H9 (cell line): ENCODE measurements at regions not wholly inside any gene's neighbourhood (a gene's known extent, or its start where the extent isn't known, plus 50 kb on each side); places are given as distances from the start of the nearest gene placed in this dataset.

Experiments used
- DNase-seq: peaks from one replicate; pipeline ENCODE4 v3.0.0-alpha.2; 2017
- H2AFZ ChIP-seq: one replicate; pipeline ENCODE4 v1.6.1; 2013; ENCODE audit warnings: mild to moderate bottlenecking, low read length, control low read depth, moderate library complexity
- H2AK5ac ChIP-seq: 2 replicates; pipeline ENCODE4 v1.6.1; 2013; ENCODE audit warnings: low read length, control low read depth, mixed read lengths; ENCODE audit not compliant: insufficient read length
- H2BK120ac ChIP-seq: one replicate; pipeline ENCODE4 v1.6.1; 2013; ENCODE audit warnings: low read depth, mild to moderate bottlenecking, low read length, control low read depth, inconsistent platforms; ENCODE audit not compliant: poor library complexity, severe bottlenecking
- H2BK12ac ChIP-seq: 2 replicates; pipeline ENCODE4 v1.6.1; 2013; ENCODE audit warnings: low read length, control low read depth, mixed read lengths, low read depth; ENCODE audit not compliant: insufficient read length
- H2BK15ac ChIP-seq: 2 replicates; pipeline ENCODE4 v1.6.1; 2013; ENCODE audit warnings: low read depth, low read length, control low read depth
- H2BK20ac ChIP-seq: one replicate; pipeline ENCODE4 v1.6.1; 2013; ENCODE audit warnings: low read depth, mild to moderate bottlenecking, low read length, control low read depth, inconsistent platforms; ENCODE audit not compliant: poor library complexity, severe bottlenecking
- H2BK5ac ChIP-seq: 2 replicates; pipeline ENCODE4 v1.6.1; 2013; ENCODE audit warnings: low read length, control low read depth, mixed read lengths; ENCODE audit not compliant: insufficient read length
- H3K14ac ChIP-seq: 2 replicates; pipeline ENCODE4 v1.6.1; 2013; ENCODE audit warnings: low read length, control low read depth; ENCODE audit not compliant: insufficient read depth
- H3K18ac ChIP-seq: 2 replicates; pipeline ENCODE4 v1.6.1; 2013; ENCODE audit warnings: low read depth, mild to moderate bottlenecking, mixed read lengths, low read length, control low read depth; ENCODE audit not compliant: insufficient read length
- H3K23ac ChIP-seq: 2 replicates; pipeline ENCODE4 v1.6.1; 2013; ENCODE audit warnings: low read length, control low read depth, mixed read lengths, low read depth; ENCODE audit not compliant: insufficient read length
- H3K23me2 ChIP-seq: 2 replicates; pipeline ENCODE4 v1.6.1; 2013; ENCODE audit warnings: low read depth, mild to moderate bottlenecking, mixed read lengths, low read length, control low read depth; ENCODE audit not compliant: insufficient read length, poor library complexity, severe bottlenecking
- H3K27ac ChIP-seq: 2 replicates; pipeline ENCODE4 v1.5.1; 2013; ENCODE audit warnings: low read length, control low read depth, mixed read lengths, low read depth; ENCODE audit not compliant: insufficient read length
- H3K27me3 ChIP-seq: 2 replicates; pipeline ENCODE4 v1.6.1; 2013; ENCODE audit warnings: low read length, control low read depth, inconsistent platforms; ENCODE audit not compliant: insufficient read depth
- H3K4ac ChIP-seq: 2 replicates; pipeline ENCODE4 v1.6.1; 2013; ENCODE audit warnings: low read depth, mild to moderate bottlenecking, control low read depth, inconsistent platforms, low read length, moderate library complexity
- H3K4me1 ChIP-seq: 2 replicates; pipeline ENCODE4 v1.6.1; 2013; ENCODE audit warnings: low read length, control low read depth, inconsistent platforms; ENCODE audit not compliant: insufficient read depth
- H3K4me2 ChIP-seq: 2 replicates; pipeline ENCODE4 v1.6.1; 2013; ENCODE audit warnings: low read length, control low read depth, mixed read lengths; ENCODE audit not compliant: insufficient read length, insufficient read depth
- H3K56ac ChIP-seq: 2 replicates; pipeline ENCODE4 v1.6.1; 2013; ENCODE audit warnings: low read depth, mild to moderate bottlenecking, mixed read lengths, low read length, control low read depth; ENCODE audit not compliant: insufficient read length
- H3K79me1 ChIP-seq: 2 replicates; pipeline ENCODE4 v1.6.1; 2013; ENCODE audit warnings: low read depth, mild to moderate bottlenecking, moderate library complexity, low read length, control low read depth, inconsistent platforms; ENCODE audit not compliant: insufficient read depth, poor library complexity, severe bottlenecking
- H3K79me2 ChIP-seq: 2 replicates; pipeline ENCODE4 v1.6.1; 2013; ENCODE audit warnings: low read length, control low read depth, inconsistent platforms; ENCODE audit not compliant: insufficient read depth
- H3K9ac ChIP-seq: 2 replicates; pipeline ENCODE4 v1.6.1; 2013; ENCODE audit warnings: low read length, control low read depth, mixed read lengths; ENCODE audit not compliant: insufficient read length; ENCODE audit errors: extremely low read depth
- H3K9me3 ChIP-seq: one replicate; pipeline ENCODE4 v1.6.1; 2013; ENCODE audit warnings: low read depth, low read length, inconsistent platforms; ENCODE audit not compliant: control insufficient read depth
- H3T11ph ChIP-seq: one replicate; pipeline ENCODE4 v1.6.1; 2013; ENCODE audit warnings: mild to moderate bottlenecking, low read length, control low read depth, inconsistent platforms
- H4K20me1 ChIP-seq: one replicate; pipeline ENCODE4 v1.6.1; 2013; ENCODE audit not compliant: control insufficient read depth, insufficient read length, insufficient read depth
- H4K5ac ChIP-seq: 2 replicates; pipeline ENCODE4 v1.6.1; 2013; ENCODE audit warnings: low read depth, mild to moderate bottlenecking, mixed read lengths, low read length, control low read depth; ENCODE audit not compliant: insufficient read length
- H4K8ac ChIP-seq: replicated peaks from 2 replicates; pipeline ENCODE4 v1.6.1; 2013; ENCODE audit warnings: low read length, control low read depth, mixed read lengths, low read depth; ENCODE audit not compliant: insufficient read length
- H4K91ac ChIP-seq: 2 replicates; pipeline ENCODE4 v1.6.1; 2013; ENCODE audit warnings: low read depth, mild to moderate bottlenecking, moderate library complexity, mixed read lengths, low read length, control low read depth; ENCODE audit not compliant: insufficient read length
- H3K27ac Mint-ChIP-seq, 3 experiments: 2 replicates in 2 of 3; 3 replicates in 1 of 3; pipeline ENCODE4 v1.8.0; 2020 to 2021; ENCODE audit warnings: mixed read lengths in 3 of 3, mild to moderate bottlenecking in 1 of 3, moderate library complexity in 1 of 3
- H3K27me3 Mint-ChIP-seq: 2 replicates; pipeline ENCODE4 v1.8.0; 2021; ENCODE audit warnings: low read depth, mild to moderate bottlenecking, moderate library complexity, mixed read lengths
- H3K36me3 Mint-ChIP-seq, 3 experiments: 2 replicates in 2 of 3; 3 replicates in 1 of 3; pipeline ENCODE4 v1.8.0; 2020 to 2021; ENCODE audit warnings: low read depth in 3 of 3, mixed read lengths in 3 of 3; ENCODE audit not compliant: insufficient read depth in 1 of 3
- H3K4me1 Mint-ChIP-seq, 2 experiments: 2 replicates each; pipeline ENCODE4 v1.8.0; 2020; ENCODE audit warnings: mixed read lengths in 2 of 2
- H3K4me3 Mint-ChIP-seq, 2 experiments: 2 replicates in 1 of 2; 3 replicates in 1 of 2; pipeline ENCODE4 v1.8.0; 2020 to 2021; ENCODE audit warnings: mild to moderate bottlenecking in 2 of 2, mixed read lengths in 2 of 2, moderate library complexity in 1 of 2
- H3K9me3 Mint-ChIP-seq, 2 experiments: 2 replicates in 1 of 2; 3 replicates in 1 of 2; pipeline ENCODE4 v1.8.0; 2020; ENCODE audit warnings: mild to moderate bottlenecking in 2 of 2, mixed read lengths in 2 of 2, moderate library complexity in 1 of 2
- CTCF ChIP-seq: fragments of 200-600 bp; sonication (generic); conservative IDR thresholded peaks from 3 replicates; pipeline ENCODE4 v1.8.0; 2021; ENCODE audit warnings: antibody characterized with exemption, mild to moderate bottlenecking
- WGBS: extraction: QIAGEN DNeasy Blood & Tissue Kit; methylation state at CpG from one replicate; pipeline ENCODE4 v1.1.7; 2013; ENCODE audit warnings: missing lambda C conversion rate, low lambda C conversion rate, mixed read lengths; ENCODE audit not compliant: insufficient read length; ENCODE audit errors: extremely low coverage; 5-methylcytosine and 5-hydroxymethylcytosine counted together

DNA sequence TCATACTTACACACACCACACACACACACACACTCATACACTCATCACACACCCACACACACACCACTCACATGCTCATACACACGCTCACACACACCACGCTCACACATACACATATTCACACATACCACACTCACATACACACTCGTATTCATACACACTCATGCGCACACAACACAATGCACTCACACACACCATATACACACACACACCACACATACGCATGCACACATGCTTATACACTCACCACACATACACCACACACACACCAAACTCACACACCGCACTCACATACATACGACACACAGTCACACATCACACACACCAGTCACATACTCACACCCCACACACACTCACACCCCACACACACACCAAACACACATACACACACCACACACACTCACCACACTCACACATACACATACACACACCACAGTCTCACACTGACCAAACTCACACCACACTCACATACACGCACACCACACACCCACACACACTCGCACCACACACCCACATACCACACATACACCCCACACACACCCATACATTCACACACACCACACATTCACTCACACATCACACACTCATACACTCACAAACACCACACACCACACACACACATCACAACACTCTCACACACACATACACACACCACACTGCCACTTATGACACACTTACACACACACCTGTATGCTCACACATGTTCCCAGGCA, 88.9 kb downstream of the IRX5 start:
- H3K27me3 ChIP-seq, result no peaks in the 10 kb centered on the region
- H3K23me2 ChIP-seq, result peaks cover 4% of the 10 kb centered on the region
- H4K20me1 ChIP-seq, result no peaks in the 10 kb centered on the region
- 100% methylated on average over 9 of the region's 9 CpGs for WGBS
- TF ChIP-seq CTCF, result no peak
- no peak overlapping the region for H2BK20ac ChIP-seq
- no peak overlapping the region for H3T11ph ChIP-seq
- no peak overlapping the region for H3K4me2 ChIP-seq
- H3K9ac ChIP-seq, result no peak overlapping the region
- H4K91ac ChIP-seq, result no peak overlapping the region
- H3K56ac ChIP-seq, result peak overlapping the region; percentile 0
- Mint-ChIP-seq H3K27me3 (peaks cover 21% of the 10 kb centered on the region), H3K9me3 (peaks cover 16 to 17% of the 10 kb centered on the region in 2 experiments), H3K4me3 (no peak overlapping the region), H3K36me3 (peaks cover 0 to 18% (median 3%) of the 10 kb centered on the region in 3 experiments; a peak in 4 of 7 replicates), H3K4me1 (peaks cover 7 to 10% of the 10 kb centered on the region in 2 experiments), H3K27ac (no peak overlapping the region)
- H3K23ac ChIP-seq, result no peak overlapping the region
- no peak overlapping the region for H2BK12ac ChIP-seq
- H3K27ac ChIP-seq, result no peak overlapping the region
- H3K14ac ChIP-seq, result no peak overlapping the region
- peak overlapping the region; percentile 72 for H4K8ac ChIP-seq
- H3K4ac ChIP-seq, result no peak overlapping the region
- H3K79me1 ChIP-seq, result no peaks in the 10 kb centered on the region
- H2BK120ac ChIP-seq, result no peak overlapping the region
- H3K79me2 ChIP-seq, result no peaks in the 10 kb centered on the region
- H3K9me3 ChIP-seq, result no peaks in the 10 kb centered on the region
- H3K4me1 ChIP-seq, result no peaks in the 10 kb centered on the region
- DNase-seq, result no peak
- peak overlapping the region; percentile 20 for H4K5ac ChIP-seq
- H2AK5ac ChIP-seq, result peak overlapping the region; percentile 10
- H2AFZ ChIP-seq, result no peak overlapping the region
- no peak overlapping the region for H2BK15ac ChIP-seq
- peak overlapping the region; percentile 23 for H3K18ac ChIP-seq
- no peak overlapping the region for H2BK5ac ChIP-seq
